ENCODE measurements at regions not wholly inside any gene's neighbourhood (a gene's known extent, or its start where the extent isn't known, plus 50 kb on each side); places are given as distances from the start of the nearest gene placed in this dataset.
"Not testable (repeated sequence)": the region's sequence is repeated elsewhere in the genome, so short reads cannot be mapped to it uniquely, and the experiment has no call there.

DNA sequence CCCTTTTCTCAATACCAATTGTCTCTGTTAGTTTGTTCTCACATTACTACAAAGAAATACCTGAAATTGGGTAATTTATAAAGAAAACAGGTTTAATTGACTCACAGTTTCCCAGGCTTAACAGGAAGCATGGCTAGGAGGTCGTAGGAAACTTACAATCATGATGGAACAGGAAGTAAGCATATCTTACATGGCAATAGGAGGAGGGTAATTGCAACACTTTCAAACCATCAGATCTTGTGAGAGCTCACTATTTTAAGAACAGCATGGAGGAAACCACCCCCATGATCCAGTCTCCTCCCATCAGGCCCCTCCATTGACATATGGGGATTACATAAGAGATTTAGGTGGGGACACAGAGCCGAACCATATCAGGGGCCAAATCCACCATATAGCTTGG lies 1210.1 kb upstream of the SPRY2 start:
- DNase-seq, result no peak
- Histone ChIP-seq H3K36me3 (ENCODE audit: control insufficient read depth in 2 of 3, insufficient read depth in 3 of 3, low read length in 3 of 3) (no peaks in the 10 kb centered on the region), H3K9ac (ENCODE audit: low read length in 3 of 3) (no peak overlapping the region), H3K27ac (ENCODE audit: low read depth in 2 of 2, low read length in 2 of 2) (no peak overlapping the region), H3K9me3 (ENCODE audit: control insufficient read depth in 2 of 3, insufficient read depth in 1 of 3, low read length in 3 of 3) (peaks cover 0 to 8% (median 0%) of the 10 kb centered on the region in 3 donors), H3K4me1 (ENCODE audit: control insufficient read depth in 2 of 3, insufficient read depth in 2 of 3, low read depth in 1 of 3, low read length in 3 of 3) (no peaks in the 10 kb centered on the region), H3K27me3 (ENCODE audit: control insufficient read depth, insufficient read depth, low read length) (no peaks in the 10 kb centered on the region), H3K4me3 (ENCODE audit: low read length in 3 of 3) (no peak overlapping the region)
- FAIRE-seq, result no peak
- TF ChIP-seq, protein P1, sequence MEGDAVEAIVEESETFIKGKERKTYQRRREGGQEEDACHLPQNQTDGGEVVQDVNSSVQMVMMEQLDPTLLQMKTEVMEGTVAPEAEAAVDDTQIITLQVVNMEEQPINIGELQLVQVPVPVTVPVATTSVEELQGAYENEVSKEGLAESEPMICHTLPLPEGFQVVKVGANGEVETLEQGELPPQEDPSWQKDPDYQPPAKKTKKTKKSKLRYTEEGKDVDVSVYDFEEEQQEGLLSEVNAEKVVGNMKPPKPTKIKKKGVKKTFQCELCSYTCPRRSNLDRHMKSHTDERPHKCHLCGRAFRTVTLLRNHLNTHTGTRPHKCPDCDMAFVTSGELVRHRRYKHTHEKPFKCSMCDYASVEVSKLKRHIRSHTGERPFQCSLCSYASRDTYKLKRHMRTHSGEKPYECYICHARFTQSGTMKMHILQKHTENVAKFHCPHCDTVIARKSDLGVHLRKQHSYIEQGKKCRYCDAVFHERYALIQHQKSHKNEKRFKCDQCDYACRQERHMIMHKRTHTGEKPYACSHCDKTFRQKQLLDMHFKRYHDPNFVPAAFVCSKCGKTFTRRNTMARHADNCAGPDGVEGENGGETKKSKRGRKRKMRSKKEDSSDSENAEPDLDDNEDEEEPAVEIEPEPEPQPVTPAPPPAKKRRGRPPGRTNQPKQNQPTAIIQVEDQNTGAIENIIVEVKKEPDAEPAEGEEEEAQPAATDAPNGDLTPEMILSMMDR (IDR thresholded peaks at IDR 0.05; ENCODE audit: borderline replicate concordance, extremely low read depth, insufficient read depth), result no peak
- intact Hi-C loops (cut with DNase I), result no loop called here

DNA sequence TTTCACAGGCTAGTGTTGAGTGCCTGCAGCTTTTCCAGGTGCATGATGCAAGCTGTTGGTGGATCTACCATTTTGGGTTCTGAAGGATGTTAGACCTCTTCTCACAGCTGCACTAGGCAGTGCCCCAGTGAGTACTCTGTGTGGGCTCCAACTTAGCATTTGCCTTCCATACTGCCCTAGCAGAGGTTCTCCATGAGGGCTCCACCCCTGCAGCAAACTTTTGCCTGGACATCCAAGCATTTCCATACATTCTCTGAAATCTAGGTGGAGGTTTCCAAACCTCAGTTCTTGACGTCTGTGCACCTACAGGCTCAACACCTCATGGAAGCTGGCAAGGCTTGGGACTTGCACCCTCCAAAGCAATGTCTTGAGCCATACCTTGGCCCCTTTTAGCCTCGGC lies 1205.4 kb upstream of the SPRY2 start:
- H3K4me3 ChIP-seq (ENCODE audit: low read length in 3 of 3); FAIRE-seq; H3K36me3 ChIP-seq (ENCODE audit: control insufficient read depth in 2 of 3, insufficient read depth in 3 of 3, low read length in 3 of 3); intact Hi-C loops (cut with DNase I); H3K9ac ChIP-seq (ENCODE audit: low read length in 3 of 3); H3K4me1 ChIP-seq (ENCODE audit: control insufficient read depth in 2 of 3, insufficient read depth in 2 of 3, low read depth in 1 of 3, low read length in 3 of 3); H3K27ac ChIP-seq (ENCODE audit: low read depth in 2 of 2, low read length in 2 of 2); H3K9me3 ChIP-seq (ENCODE audit: control insufficient read depth in 2 of 3, insufficient read depth in 1 of 3, low read length in 3 of 3); DNase-seq; H3K27me3 ChIP-seq (ENCODE audit: control insufficient read depth, insufficient read depth, low read length): not testable (repeated sequence)

DNA sequence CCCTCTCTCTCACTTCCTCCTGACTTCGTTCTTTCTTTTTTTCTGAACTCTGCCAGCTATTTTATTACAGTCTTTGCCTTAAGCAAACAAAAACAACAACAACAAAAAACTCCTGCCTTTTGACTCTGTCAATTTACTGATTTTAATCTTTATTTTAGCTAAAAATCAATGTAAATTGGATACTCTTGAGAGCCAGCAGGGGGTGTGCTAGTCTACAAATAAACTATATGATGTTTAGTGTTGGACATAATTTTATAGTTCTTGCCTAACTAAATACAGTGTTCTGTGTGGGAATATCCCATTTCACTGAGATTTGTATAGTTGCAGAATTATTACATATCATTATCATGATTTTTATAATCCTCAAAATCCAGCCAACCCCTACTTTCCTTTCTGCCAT lies 1199.9 kb upstream of the SPRY2 start:
- Histone ChIP-seq H3K27me3 (ENCODE audit: control insufficient read depth, insufficient read depth, low read length) (no peaks in the 10 kb centered on the region), H3K27ac (ENCODE audit: low read depth in 2 of 2, low read length in 2 of 2) (no peak overlapping the region), H3K36me3 (ENCODE audit: control insufficient read depth in 2 of 3, insufficient read depth in 3 of 3, low read length in 3 of 3) (no peaks in the 10 kb centered on the region), H3K9me3 (ENCODE audit: control insufficient read depth in 2 of 3, insufficient read depth in 1 of 3, low read length in 3 of 3) (no peaks in the 10 kb centered on the region), H3K4me3 (ENCODE audit: low read length in 3 of 3) (no peak overlapping the region), H3K9ac (ENCODE audit: low read length in 3 of 3) (no peak overlapping the region), H3K4me1 (ENCODE audit: control insufficient read depth in 2 of 3, insufficient read depth in 2 of 3, low read depth in 1 of 3, low read length in 3 of 3) (no peaks in the 10 kb centered on the region)
- DNase-seq (peak in 2 of 5 donors; percentile 30 to 46), FAIRE-seq (no peak)
- TF ChIP-seq, protein P1 (IDR thresholded peaks at IDR 0.05; ENCODE audit: borderline replicate concordance, extremely low read depth, insufficient read depth), result peak; percentile 20
- intact Hi-C loops (cut with DNase I), result no loop called here

DNA sequence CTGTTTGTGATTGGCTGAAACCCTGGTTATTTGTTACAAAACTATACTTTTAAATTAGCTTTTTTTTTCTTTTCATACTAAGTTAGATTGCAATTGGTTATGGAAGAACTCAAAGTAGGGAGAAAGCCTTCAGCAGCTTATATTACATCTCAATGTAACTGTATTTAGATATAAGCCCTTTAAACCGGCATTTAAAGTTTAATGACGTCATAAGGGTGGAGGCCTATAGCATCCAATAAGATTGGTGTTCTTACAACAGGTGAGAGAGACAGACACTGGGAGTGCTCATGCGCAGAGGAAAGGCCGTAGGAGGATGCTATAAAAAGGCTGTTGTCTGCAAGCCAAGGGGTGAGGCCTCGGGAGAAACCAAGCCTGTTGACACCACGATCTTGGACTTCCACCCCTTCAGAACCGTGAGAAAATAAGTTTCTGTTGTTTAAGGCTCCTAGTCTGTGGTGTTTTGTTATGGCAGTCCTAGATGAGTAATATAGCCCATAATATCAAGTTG lies 1198.8 kb upstream of the SPRY2 start:
- Histone ChIP-seq H3K4me1 (ENCODE audit: control insufficient read depth in 2 of 3, insufficient read depth in 2 of 3, low read depth in 1 of 3, low read length in 3 of 3) (no peaks in the 10 kb centered on the region), H3K27ac (ENCODE audit: low read depth in 2 of 2, low read length in 2 of 2) (no peak overlapping the region), H3K9me3 (ENCODE audit: control insufficient read depth in 2 of 3, insufficient read depth in 1 of 3, low read length in 3 of 3) (no peaks in the 10 kb centered on the region), H3K4me3 (ENCODE audit: low read length in 3 of 3) (no peak overlapping the region), H3K27me3 (ENCODE audit: control insufficient read depth, insufficient read depth, low read length) (no peaks in the 10 kb centered on the region), H3K9ac (ENCODE audit: low read length in 3 of 3) (no peak overlapping the region), H3K36me3 (ENCODE audit: control insufficient read depth in 2 of 3, insufficient read depth in 3 of 3, low read length in 3 of 3) (no peaks in the 10 kb centered on the region)
- TF ChIP-seq, protein P1 (IDR thresholded peaks at IDR 0.05; ENCODE audit: borderline replicate concordance, extremely low read depth, insufficient read depth), result no peak
- no peak for FAIRE-seq
- intact Hi-C loops (cut with DNase I), result no loop called here
- DNase-seq, result no peak
